ENCODE measurements at regions not wholly inside any gene's neighbourhood (a gene's known extent, or its start where the extent isn't known, plus 50 kb on each side); places are given as distances from the start of the nearest gene placed in this dataset.

GRCh38 chr3:157830556-157831236 is 275.5 kb downstream of the SHOX2 start:
- no peak for DNase-seq (ENCODE audit: low read depth)
- TF ChIP-seq CTCF (IDR thresholded peaks at IDR 0.05; ENCODE audit: low read depth, low read length), result no peak
- no peak for TF ChIP-seq POLR2A (IDR thresholded peaks at IDR 0.05; ENCODE audit: extremely low read depth, insufficient read length)
- no peak for TF ChIP-seq MAX (IDR thresholded peaks at IDR 0.05; ENCODE audit: low read depth, low read length)
- no peak for TF ChIP-seq MYC (IDR thresholded peaks at IDR 0.05; ENCODE audit: low read depth, low read length)
- H3K4me3 ChIP-seq (ENCODE audit: low read depth, low read length), result no peak overlapping the region

- H3K4me3 ChIP-seq (ENCODE audit: low read depth, low read length), result no peak overlapping the region
- no peak for DNase-seq (ENCODE audit: low read depth)
- no peak for TF ChIP-seq MYC (IDR thresholded peaks at IDR 0.05; ENCODE audit: low read depth, low read length)
- TF ChIP-seq MAX (IDR thresholded peaks at IDR 0.05; ENCODE audit: low read depth, low read length), result no peak
- no peak for TF ChIP-seq CTCF (IDR thresholded peaks at IDR 0.05; ENCODE audit: low read depth, low read length)
- TF ChIP-seq POLR2A (IDR thresholded peaks at IDR 0.05; ENCODE audit: extremely low read depth, insufficient read length), result no peak
Measured at GRCh38 chr3:157829786-157830185, 276.4 kb downstream of the SHOX2 start.

GRCh38 chr3:157824281-157824680 is 281.9 kb downstream of the SHOX2 start:
- TF ChIP-seq MAX (IDR thresholded peaks at IDR 0.05; ENCODE audit: low read depth, low read length) (no peak), MYC (IDR thresholded peaks at IDR 0.05; ENCODE audit: low read depth, low read length) (no peak), POLR2A (IDR thresholded peaks at IDR 0.05; ENCODE audit: extremely low read depth, insufficient read length) (no peak), CTCF (IDR thresholded peaks at IDR 0.05; ENCODE audit: low read depth, low read length) (no peak)
- no peak overlapping the region for H3K4me3 ChIP-seq (ENCODE audit: low read depth, low read length)
- no peak for DNase-seq (ENCODE audit: low read depth)

GRCh38 chr3:157823050-157823449 is 283.2 kb downstream of the SHOX2 start:
- H3K4me3 ChIP-seq (ENCODE audit: low read depth, low read length), result no peak overlapping the region
- no peak for DNase-seq (ENCODE audit: low read depth)
- TF ChIP-seq MAX (IDR thresholded peaks at IDR 0.05; ENCODE audit: low read depth, low read length), result no peak
- no peak for TF ChIP-seq POLR2A (IDR thresholded peaks at IDR 0.05; ENCODE audit: extremely low read depth, insufficient read length)
- TF ChIP-seq CTCF (IDR thresholded peaks at IDR 0.05; ENCODE audit: low read depth, low read length), result no peak
- no peak for TF ChIP-seq MYC (IDR thresholded peaks at IDR 0.05; ENCODE audit: low read depth, low read length)

GRCh38 chr3:157820157-157820517 is 286.1 kb downstream of the SHOX2 start:
- DNase-seq (ENCODE audit: low read depth), result no peak
- H3K4me3 ChIP-seq (ENCODE audit: low read depth, low read length), result no peak overlapping the region
- no peak for TF ChIP-seq MAX (IDR thresholded peaks at IDR 0.05; ENCODE audit: low read depth, low read length)
- no peak for TF ChIP-seq MYC (IDR thresholded peaks at IDR 0.05; ENCODE audit: low read depth, low read length)
- TF ChIP-seq CTCF (IDR thresholded peaks at IDR 0.05; ENCODE audit: low read depth, low read length), result no peak
- TF ChIP-seq POLR2A (IDR thresholded peaks at IDR 0.05; ENCODE audit: extremely low read depth, insufficient read length), result no peak
